ENCODE measurements at regions not wholly inside any gene's neighbourhood (a gene's known extent, or its start where the extent isn't known, plus 50 kb on each side); places are given as distances from the start of the nearest gene placed in this dataset.

- H3K4me3 ChIP-seq (ENCODE audit: low read depth, low read length), result no peak overlapping the region
- no peak for TF ChIP-seq CTCF (IDR thresholded peaks at IDR 0.05; ENCODE audit: borderline replicate concordance, insufficient read depth, low read depth, low read length)
Measured at GRCh38 chr11:131066551-131066950, 150.3 kb upstream of the SNX19 start.

- TF ChIP-seq CTCF (IDR thresholded peaks at IDR 0.05; ENCODE audit: borderline replicate concordance, insufficient read depth, low read depth, low read length), result no peak
- H3K4me3 ChIP-seq (ENCODE audit: low read depth, low read length), result no peak overlapping the region
Measured at GRCh38 chr11:131070365-131070764, 154.1 kb upstream of the SNX19 start.

GRCh38 chr11:131073167-131073566 lies 156.9 kb upstream of the SNX19 start:
- H3K4me3 ChIP-seq (ENCODE audit: low read depth, low read length), result no peak overlapping the region
- no peak for TF ChIP-seq CTCF (IDR thresholded peaks at IDR 0.05; ENCODE audit: borderline replicate concordance, insufficient read depth, low read depth, low read length)

GRCh38 chr11:131074573-131074972 lies 158.3 kb upstream of the SNX19 start:
- no peak overlapping the region for H3K4me3 ChIP-seq (ENCODE audit: low read depth, low read length)
- TF ChIP-seq CTCF (IDR thresholded peaks at IDR 0.05; ENCODE audit: borderline replicate concordance, insufficient read depth, low read depth, low read length), result no peak

- no peak overlapping the region for H3K4me3 ChIP-seq (ENCODE audit: low read depth, low read length)
- no peak for TF ChIP-seq CTCF (IDR thresholded peaks at IDR 0.05; ENCODE audit: borderline replicate concordance, insufficient read depth, low read depth, low read length)
Measured at GRCh38 chr11:131077340-131077739, 161.1 kb upstream of the SNX19 start.

GRCh38 chr11:131079036-131079435 lies 162.8 kb upstream of the SNX19 start:
- no peak for TF ChIP-seq CTCF (IDR thresholded peaks at IDR 0.05; ENCODE audit: borderline replicate concordance, insufficient read depth, low read depth, low read length)
- no peak overlapping the region for H3K4me3 ChIP-seq (ENCODE audit: low read depth, low read length)

GRCh38 chr11:131089727-131090245 lies 173.5 kb upstream of the SNX19 start:
- TF ChIP-seq CTCF (IDR thresholded peaks at IDR 0.05; ENCODE audit: borderline replicate concordance, insufficient read depth, low read depth, low read length), result no peak
- H3K4me3 ChIP-seq (ENCODE audit: low read depth, low read length), result no peak overlapping the region

All from GM12875 (cell line).